Hepatocyte (in vitro differentiated cells): ENCODE measurements at regions not wholly inside any gene's neighbourhood (a gene's known extent, or its start where the extent isn't known, plus 50 kb on each side); places are given as distances from the start of the nearest gene placed in this dataset.
A peak's percentile ranks its signal among the peaks of the same experiment; 100 is the strongest.

Source experiments
- DNase-seq: peaks from one replicate; pipeline ENCODE4 v3.0.0-alpha.2; 2016; ENCODE audit warnings: low spot score
- H2AFZ ChIP-seq: fragments of 200-600 bp; sonication (generic); 2 replicates; pipeline ENCODE4 v1.6.0; 2016; ENCODE audit warnings: antibody characterized with exemption, mild to moderate bottlenecking
- H3K27ac ChIP-seq: fragments of 200-600 bp; sonication (generic); 2 replicates; pipeline ENCODE4 v1.5.1; 2016; ENCODE audit warnings: mild to moderate bottlenecking
- H3K27me3 ChIP-seq: fragments of 200-600 bp; sonication (generic); 2 replicates; pipeline ENCODE4 v1.6.1; 2016
- H3K36me3 ChIP-seq: fragments of 200-600 bp; sonication (generic); replicated peaks from 2 replicates; pipeline ENCODE4 v1.5.1; 2016; ENCODE audit warnings: low read depth; ENCODE audit not compliant: insufficient read depth
- H3K4me1 ChIP-seq: fragments of 200-600 bp; sonication (generic); 2 replicates; pipeline ENCODE4 v1.5.1; 2016; ENCODE audit warnings: mild to moderate bottlenecking, moderate library complexity; ENCODE audit not compliant: insufficient read depth
- H3K4me2 ChIP-seq: fragments of 200-600 bp; sonication (generic); 2 replicates; pipeline ENCODE4 v1.6.0; 2016
- H3K4me3 ChIP-seq: fragments of 200-600 bp; sonication (generic); 2 replicates; pipeline ENCODE4 v1.5.1; 2016; ENCODE audit warnings: mild to moderate bottlenecking
- H3K79me2 ChIP-seq: fragments of 200-600 bp; sonication (generic); 2 replicates; pipeline ENCODE4 v1.6.0; 2017; ENCODE audit warnings: mild to moderate bottlenecking
- H3K9me2 ChIP-seq: fragments of 200-600 bp; sonication (generic); replicated peaks from 2 replicates; pipeline ENCODE4 v1.6.0; 2017; ENCODE audit warnings: mild to moderate bottlenecking; ENCODE audit not compliant: insufficient read depth
- H3K9me3 ChIP-seq: fragments of 200-600 bp; sonication (generic); 2 replicates; pipeline ENCODE4 v1.5.1; 2016; ENCODE audit warnings: low read depth, mild to moderate bottlenecking
- H4K20me1 ChIP-seq: fragments of 200-600 bp; sonication (generic); 2 replicates; pipeline ENCODE4 v1.6.0; 2016; ENCODE audit warnings: mild to moderate bottlenecking; ENCODE audit not compliant: insufficient read depth, poor library complexity, severe bottlenecking
- CTCF ChIP-seq: fragments of 200-600 bp; sonication (generic); IDR thresholded peaks from 2 replicates; pipeline ENCODE4 v1.5.1; 2016; ENCODE audit warnings: antibody characterized with exemption, mild to moderate bottlenecking; ENCODE audit not compliant: poor library complexity
- EZH2 ChIP-seq: fragments of 200-600 bp; sonication (generic); IDR thresholded peaks from 2 replicates; pipeline ENCODE4 v1.6.1; 2016; ENCODE audit warnings: antibody characterized with exemption, mild to moderate bottlenecking, borderline replicate concordance
- EZH2phosphoT487 ChIP-seq: fragments of 200-600 bp; sonication (generic); IDR thresholded peaks from one replicate; pipeline ENCODE4 v1.6.1; 2018; ENCODE audit warnings: antibody characterized with exemption, mild to moderate bottlenecking, low read depth, moderate library complexity; ENCODE audit not compliant: unreplicated experiment, severe bottlenecking
- WGBS: methylation state at CpG from one replicate; pipeline ENCODE4 v1.1.6; 2016; ENCODE audit warnings: low lambda C conversion rate; ENCODE audit errors: missing lambda C conversion rate; 5-methylcytosine and 5-hydroxymethylcytosine counted together

- Histone ChIP-seq H4K20me1 (no peaks in the 10 kb centered on the region), H3K4me1 (no peaks in the 10 kb centered on the region), H3K27me3 (no peaks in the 10 kb centered on the region), H2AFZ (peak overlapping the region; percentile 11), H3K9me3 (no peaks in the 10 kb centered on the region), H3K9me2 (no peaks in the 10 kb centered on the region), H3K4me3 (peak overlapping the region; percentile 4), H3K36me3 (no peaks in the 10 kb centered on the region), H3K79me2 (no peaks in the 10 kb centered on the region), H3K27ac (peak overlapping the region; percentile 45), H3K4me2 (peak overlapping the region; percentile 44)
- TF ChIP-seq CTCF = no peak
- no peak for TF ChIP-seq EZH2phosphoT487
- TF ChIP-seq EZH2 = no peak
- DNase-seq = no peak
- whole genome bisulfite sequencing = 32% methylated on average over 4 of the region's 4 CpGs
These were observed 434.5 kb upstream of the CDH9 start for GRCh38 chr5:27472871-27473270.

- H3K4me2 ChIP-seq = peak overlapping the region; percentile 44
These were observed 433.8 kb upstream of the CDH9 start for GRCh38 chr5:27472000-27472763.

GRCh38 chr5:27466959-27467358 lies 428.6 kb upstream of the CDH9 start:
- H4K20me1 ChIP-seq = no peaks in the 10 kb centered on the region
- no peak overlapping the region for H3K4me3 ChIP-seq
- TF ChIP-seq CTCF (no peak), EZH2phosphoT487 (no peak), EZH2 (no peak)
- H3K27ac ChIP-seq = no peak overlapping the region
- DNase-seq = no peak
- H3K4me1 ChIP-seq = no peaks in the 10 kb centered on the region
- H3K4me2 ChIP-seq = no peak overlapping the region
- H3K36me3 ChIP-seq = no peaks in the 10 kb centered on the region
- H3K9me3 ChIP-seq = no peaks in the 10 kb centered on the region
- no peaks in the 10 kb centered on the region for H3K79me2 ChIP-seq
- H3K9me2 ChIP-seq = no peaks in the 10 kb centered on the region
- WGBS = 80% methylated on average over 1 of the region's 1 CpG
- no peak overlapping the region for H2AFZ ChIP-seq
- no peaks in the 10 kb centered on the region for H3K27me3 ChIP-seq

More at GRCh38 chr5:27472000-27472763, 433.8 kb upstream of the CDH9 start:
- Histone ChIP-seq H3K4me1 (no peaks in the 10 kb centered on the region), H4K20me1 (no peaks in the 10 kb centered on the region), H2AFZ (peak overlapping the region; percentile 11), H3K27me3 (no peaks in the 10 kb centered on the region), H3K36me3 (no peaks in the 10 kb centered on the region), H3K9me3 (no peaks in the 10 kb centered on the region), H3K79me2 (no peaks in the 10 kb centered on the region), H3K4me3 (peak overlapping the region; percentile 4), H3K9me2 (no peaks in the 10 kb centered on the region), H3K27ac (peak overlapping the region; percentile 45)
- DNase-seq = peak; percentile 73
- TF ChIP-seq EZH2phosphoT487 (no peak), EZH2 (no peak), CTCF (no peak)
- 51% methylated on average over 11 of the region's 11 CpGs for WGBS
